ENCODE measurements at regions not wholly inside any gene's neighbourhood (a gene's known extent, or its start where the extent isn't known, plus 50 kb on each side); places are given as distances from the start of the nearest gene placed in this dataset.

- Histone ChIP-seq H4K8ac (ENCODE audit: low read length) (no peak overlapping the region), H3K14ac (ENCODE audit: low read length in 2 of 2) (no peak overlapping the region), H2BK12ac (ENCODE audit: low read length in 2 of 2) (no peak overlapping the region), H3K4me1 (ENCODE audit: control insufficient read depth, insufficient read depth, low read depth, low read length) (peaks cover 4% of the 10 kb centered on the region), H3K18ac (ENCODE audit: low read depth in 1 of 2, low read length in 2 of 2) (no peak overlapping the region), H2BK120ac (ENCODE audit: low read depth, low read length) (no peak overlapping the region), H2BK15ac (ENCODE audit: low read depth, poor library complexity, severe bottlenecking) (no peak overlapping the region), H3K36me3 (ENCODE audit: control insufficient read depth in 1 of 2, insufficient read depth in 2 of 2, low read depth in 1 of 2, low read length in 2 of 2) (no peaks in the 10 kb centered on the region), H2BK5ac (ENCODE audit: low read depth, low read length, poor library complexity, severe bottlenecking) (no peak overlapping the region), H3K27ac (ENCODE audit: low read length, poor library complexity, severe bottlenecking) (no peak overlapping the region), H3K4ac (ENCODE audit: low read depth in 1 of 2, low read length in 2 of 2) (no peak overlapping the region), H2AFZ (ENCODE audit: low read depth, low read length) (no peak overlapping the region), H3K79me1 (replicated peaks; ENCODE audit: low read length, poor library complexity, severe bottlenecking) (no peaks in the 10 kb centered on the region), H3K4me3 (ENCODE audit: insufficient read depth in 1 of 2, low read depth in 1 of 2, low read length in 2 of 2) (no peak overlapping the region), H3K9ac (ENCODE audit: low read length) (no peak overlapping the region), H3K27me3 (ENCODE audit: control insufficient read depth in 1 of 2, insufficient read depth in 1 of 2, low read length in 2 of 2) (no peaks in the 10 kb centered on the region), H3K9me3 (ENCODE audit: control insufficient read depth, low read length) (no peaks in the 10 kb centered on the region), H3K23ac (ENCODE audit: low read length in 2 of 2) (no peak overlapping the region), H2AK5ac (ENCODE audit: low read length, severe bottlenecking) (no peak overlapping the region), H4K91ac (ENCODE audit: low read length) (no peak overlapping the region), H3K4me2 (ENCODE audit: low read length, poor library complexity, severe bottlenecking) (no peak overlapping the region)
- DNase-seq = no peak
- 94% methylated on average over 2 of the region's 2 CpGs for WGBS
These were observed 418.9 kb upstream of the MAF start for GRCh38 chr16:80019395-80019794.

- Histone ChIP-seq H2BK15ac (ENCODE audit: low read depth, poor library complexity, severe bottlenecking) (no peak overlapping the region), H3K79me1 (replicated peaks; ENCODE audit: low read length, poor library complexity, severe bottlenecking) (no peaks in the 10 kb centered on the region), H3K4ac (ENCODE audit: low read depth in 1 of 2, low read length in 2 of 2) (no peak overlapping the region), H3K9me3 (ENCODE audit: control insufficient read depth, low read length) (no peaks in the 10 kb centered on the region), H3K9ac (ENCODE audit: low read length) (no peak overlapping the region), H2BK5ac (ENCODE audit: low read depth, low read length, poor library complexity, severe bottlenecking) (no peak overlapping the region), H2AFZ (ENCODE audit: low read depth, low read length) (no peak overlapping the region), H2BK12ac (ENCODE audit: low read length in 2 of 2) (no peak overlapping the region), H3K14ac (ENCODE audit: low read length in 2 of 2) (no peak overlapping the region), H3K4me2 (ENCODE audit: low read length, poor library complexity, severe bottlenecking) (no peak overlapping the region), H3K27ac (ENCODE audit: low read length, poor library complexity, severe bottlenecking) (no peak overlapping the region), H3K4me3 (ENCODE audit: insufficient read depth in 1 of 2, low read depth in 1 of 2, low read length in 2 of 2) (no peak overlapping the region), H4K91ac (ENCODE audit: low read length) (no peak overlapping the region), H3K23ac (ENCODE audit: low read length in 2 of 2) (no peak overlapping the region), H4K8ac (ENCODE audit: low read length) (no peak overlapping the region), H3K27me3 (ENCODE audit: control insufficient read depth in 1 of 2, insufficient read depth in 1 of 2, low read length in 2 of 2) (no peaks in the 10 kb centered on the region), H3K18ac (ENCODE audit: low read depth in 1 of 2, low read length in 2 of 2) (no peak overlapping the region), H2AK5ac (ENCODE audit: low read length, severe bottlenecking) (no peak overlapping the region), H3K36me3 (ENCODE audit: control insufficient read depth in 1 of 2, insufficient read depth in 2 of 2, low read depth in 1 of 2, low read length in 2 of 2) (no peaks in the 10 kb centered on the region), H3K4me1 (ENCODE audit: control insufficient read depth, insufficient read depth, low read depth, low read length) (peaks cover 2% of the 10 kb centered on the region), H2BK120ac (ENCODE audit: low read depth, low read length) (no peak overlapping the region)
- DNase-seq = no peak
- WGBS = 60% methylated on average over 2 of the region's 2 CpGs
These were observed 417.9 kb upstream of the MAF start for GRCh38 chr16:80018466-80018865.

DNA sequence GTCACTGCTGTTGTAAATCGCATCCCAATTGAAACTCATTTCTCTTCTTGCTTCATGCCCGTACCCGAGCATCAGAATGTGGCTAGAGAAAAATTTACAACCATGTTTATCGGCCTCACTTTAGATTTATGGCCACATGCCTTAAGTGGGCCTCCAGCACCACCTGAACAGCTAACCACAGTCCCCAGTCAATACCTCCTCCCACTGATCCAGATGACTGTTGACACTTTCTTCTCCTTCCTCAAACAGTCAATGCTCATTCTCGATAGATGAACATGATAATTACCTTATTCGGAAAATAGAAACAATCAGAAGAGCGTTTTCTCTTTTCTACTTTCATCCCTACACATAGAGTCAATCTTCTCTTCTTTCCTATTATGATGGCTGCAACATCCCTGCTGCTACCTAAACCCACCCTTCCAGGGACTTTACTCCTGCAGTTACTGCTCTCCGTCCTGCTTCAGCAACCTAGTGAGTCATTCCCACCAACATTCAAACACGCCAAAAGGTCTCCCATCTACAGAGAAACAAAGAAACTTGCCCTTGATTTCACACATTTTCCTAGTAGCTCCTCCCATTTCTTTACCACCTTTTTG is 416.3 kb upstream of the MAF start:
- Histone ChIP-seq H3K18ac (ENCODE audit: low read depth in 1 of 2, low read length in 2 of 2) (no peak overlapping the region), H3K27ac (ENCODE audit: low read length, poor library complexity, severe bottlenecking) (no peak overlapping the region), H3K4ac (ENCODE audit: low read depth in 1 of 2, low read length in 2 of 2) (no peak overlapping the region), H3K14ac (ENCODE audit: low read length in 2 of 2) (no peak overlapping the region), H2BK15ac (ENCODE audit: low read depth, poor library complexity, severe bottlenecking) (no peak overlapping the region), H3K4me1 (ENCODE audit: control insufficient read depth, insufficient read depth, low read depth, low read length) (no peaks in the 10 kb centered on the region), H3K9me3 (ENCODE audit: control insufficient read depth, low read length) (no peaks in the 10 kb centered on the region), H3K36me3 (ENCODE audit: control insufficient read depth in 1 of 2, insufficient read depth in 2 of 2, low read depth in 1 of 2, low read length in 2 of 2) (no peaks in the 10 kb centered on the region), H2BK120ac (ENCODE audit: low read depth, low read length) (no peak overlapping the region), H3K9ac (ENCODE audit: low read length) (no peak overlapping the region), H3K4me2 (ENCODE audit: low read length, poor library complexity, severe bottlenecking) (no peak overlapping the region), H3K23ac (ENCODE audit: low read length in 2 of 2) (no peak overlapping the region), H2BK12ac (ENCODE audit: low read length in 2 of 2) (no peak overlapping the region), H4K91ac (ENCODE audit: low read length) (no peak overlapping the region), H3K79me1 (replicated peaks; ENCODE audit: low read length, poor library complexity, severe bottlenecking) (no peaks in the 10 kb centered on the region), H3K4me3 (ENCODE audit: insufficient read depth in 1 of 2, low read depth in 1 of 2, low read length in 2 of 2) (no peak overlapping the region), H3K27me3 (ENCODE audit: control insufficient read depth in 1 of 2, insufficient read depth in 1 of 2, low read length in 2 of 2) (no peaks in the 10 kb centered on the region), H2AFZ (ENCODE audit: low read depth, low read length) (no peak overlapping the region), H2BK5ac (ENCODE audit: low read depth, low read length, poor library complexity, severe bottlenecking) (no peak overlapping the region), H2AK5ac (ENCODE audit: low read length, severe bottlenecking) (no peak overlapping the region), H4K8ac (ENCODE audit: low read length) (no peak overlapping the region)
- WGBS = 82% methylated on average over 9 of the region's 9 CpGs
- no peak for DNase-seq

DNA sequence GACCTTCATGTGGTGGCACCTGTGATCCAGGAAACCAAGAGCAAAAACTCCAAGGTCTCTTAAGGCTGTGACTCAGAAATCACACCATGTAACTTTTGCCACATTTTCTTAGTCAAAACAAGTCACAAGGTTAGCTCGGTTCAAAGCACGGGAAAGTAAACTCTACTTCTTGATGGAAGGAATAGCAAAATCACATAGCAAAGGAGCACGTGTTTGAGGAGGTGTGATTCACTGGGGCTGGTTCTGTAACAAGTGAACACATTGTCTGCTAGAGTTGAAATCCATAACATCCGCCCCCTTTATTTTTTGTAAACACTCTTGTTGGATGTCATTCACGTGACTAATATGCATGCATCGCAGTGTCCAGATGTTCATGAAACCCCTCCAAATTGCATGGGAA is 415.0 kb upstream of the MAF start:
- no peak overlapping the region for H2AFZ ChIP-seq (ENCODE audit: low read depth, low read length)
- H2BK15ac ChIP-seq (ENCODE audit: low read depth, poor library complexity, severe bottlenecking) = peak overlapping the region; percentile 38
- H3K4ac ChIP-seq (ENCODE audit: low read depth in 1 of 2, low read length in 2 of 2) = no peak overlapping the region
- WGBS = 53% methylated on average over 6 of the region's 6 CpGs
- H3K9ac ChIP-seq (ENCODE audit: low read length) = no peak overlapping the region
- H3K23ac ChIP-seq (ENCODE audit: low read length in 2 of 2) = no peak overlapping the region
- H3K4me1 ChIP-seq (ENCODE audit: control insufficient read depth, insufficient read depth, low read depth, low read length) = no peaks in the 10 kb centered on the region
- no peak overlapping the region for H2BK120ac ChIP-seq (ENCODE audit: low read depth, low read length)
- no peak overlapping the region for H3K4me3 ChIP-seq (ENCODE audit: insufficient read depth in 1 of 2, low read depth in 1 of 2, low read length in 2 of 2)
- H3K27me3 ChIP-seq (ENCODE audit: control insufficient read depth in 1 of 2, insufficient read depth in 1 of 2, low read length in 2 of 2) = no peaks in the 10 kb centered on the region
- DNase-seq = peak; percentile 28
- no peak overlapping the region for H2AK5ac ChIP-seq (ENCODE audit: low read length, severe bottlenecking)
- H4K91ac ChIP-seq (ENCODE audit: low read length) = no peak overlapping the region
- no peak overlapping the region for H3K4me2 ChIP-seq (ENCODE audit: low read length, poor library complexity, severe bottlenecking)
- H3K14ac ChIP-seq (ENCODE audit: low read length in 2 of 2) = no peak overlapping the region
- H3K79me1 ChIP-seq (replicated peaks; ENCODE audit: low read length, poor library complexity, severe bottlenecking) = no peaks in the 10 kb centered on the region
- H3K27ac ChIP-seq (ENCODE audit: low read length, poor library complexity, severe bottlenecking) = no peak overlapping the region
- H3K36me3 ChIP-seq (ENCODE audit: control insufficient read depth in 1 of 2, insufficient read depth in 2 of 2, low read depth in 1 of 2, low read length in 2 of 2) = no peaks in the 10 kb centered on the region
- no peak overlapping the region for H4K8ac ChIP-seq (ENCODE audit: low read length)
- no peak overlapping the region for H2BK5ac ChIP-seq (ENCODE audit: low read depth, low read length, poor library complexity, severe bottlenecking)
- H3K18ac ChIP-seq (ENCODE audit: low read depth in 1 of 2, low read length in 2 of 2) = no peak overlapping the region
- no peak overlapping the region for H2BK12ac ChIP-seq (ENCODE audit: low read length in 2 of 2)
- H3K9me3 ChIP-seq (ENCODE audit: control insufficient read depth, low read length) = no peaks in the 10 kb centered on the region
